Osteocyte (in vitro differentiated cells): ENCODE measurements at regions not wholly inside any gene's neighbourhood (a gene's known extent, or its start where the extent isn't known, plus 50 kb on each side); places are given as distances from the start of the nearest gene placed in this dataset.

Experiments used
- DNase-seq: peaks from one replicate; pipeline ENCODE4 v3.0.0; 2021; ENCODE audit warnings: mixed read lengths; ENCODE audit not compliant: unreplicated experiment; ENCODE audit errors: extremely low spot score
- H3K27ac Mint-ChIP-seq: one replicate; pipeline ENCODE4 v1.8.0; 2021; ENCODE audit warnings: mild to moderate bottlenecking, mixed read lengths; ENCODE audit not compliant: unreplicated experiment
- H3K27me3 Mint-ChIP-seq: one replicate; pipeline ENCODE4 v1.8.0; 2021; ENCODE audit warnings: mixed read lengths; ENCODE audit not compliant: unreplicated experiment
- H3K36me3 Mint-ChIP-seq: one replicate; pipeline ENCODE4 v1.8.0; 2021; ENCODE audit warnings: mixed read lengths; ENCODE audit not compliant: unreplicated experiment
- H3K4me1 Mint-ChIP-seq: one replicate; pipeline ENCODE4 v1.8.0; 2021; ENCODE audit warnings: mixed read lengths; ENCODE audit not compliant: unreplicated experiment
- H3K4me3 Mint-ChIP-seq: one replicate; pipeline ENCODE4 v1.8.0; 2021; ENCODE audit warnings: mild to moderate bottlenecking, moderate library complexity, mixed read lengths; ENCODE audit not compliant: unreplicated experiment
- H3K9me3 Mint-ChIP-seq: one replicate; pipeline ENCODE4 v1.8.0; 2021; ENCODE audit warnings: mixed read lengths; ENCODE audit not compliant: unreplicated experiment
- TF ChIP-seq, protein P1 (sequence below): fragments of 200-600 bp; sonication (generic); IDR thresholded peaks from 2 replicates; pipeline ENCODE4 v1.5.0; 2021; ENCODE audit warnings: antibody characterized with exemption, mild to moderate bottlenecking, moderate library complexity

- no peaks in the 10 kb centered on the region for H3K27me3 Mint-ChIP-seq
- no peak for DNase-seq
- no peaks in the 10 kb centered on the region for H3K9me3 Mint-ChIP-seq
- H3K27ac Mint-ChIP-seq = peak overlapping the region; percentile 24
- TF ChIP-seq, protein P1, sequence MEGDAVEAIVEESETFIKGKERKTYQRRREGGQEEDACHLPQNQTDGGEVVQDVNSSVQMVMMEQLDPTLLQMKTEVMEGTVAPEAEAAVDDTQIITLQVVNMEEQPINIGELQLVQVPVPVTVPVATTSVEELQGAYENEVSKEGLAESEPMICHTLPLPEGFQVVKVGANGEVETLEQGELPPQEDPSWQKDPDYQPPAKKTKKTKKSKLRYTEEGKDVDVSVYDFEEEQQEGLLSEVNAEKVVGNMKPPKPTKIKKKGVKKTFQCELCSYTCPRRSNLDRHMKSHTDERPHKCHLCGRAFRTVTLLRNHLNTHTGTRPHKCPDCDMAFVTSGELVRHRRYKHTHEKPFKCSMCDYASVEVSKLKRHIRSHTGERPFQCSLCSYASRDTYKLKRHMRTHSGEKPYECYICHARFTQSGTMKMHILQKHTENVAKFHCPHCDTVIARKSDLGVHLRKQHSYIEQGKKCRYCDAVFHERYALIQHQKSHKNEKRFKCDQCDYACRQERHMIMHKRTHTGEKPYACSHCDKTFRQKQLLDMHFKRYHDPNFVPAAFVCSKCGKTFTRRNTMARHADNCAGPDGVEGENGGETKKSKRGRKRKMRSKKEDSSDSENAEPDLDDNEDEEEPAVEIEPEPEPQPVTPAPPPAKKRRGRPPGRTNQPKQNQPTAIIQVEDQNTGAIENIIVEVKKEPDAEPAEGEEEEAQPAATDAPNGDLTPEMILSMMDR = no peak
- H3K4me1 Mint-ChIP-seq = peaks cover 37% of the 10 kb centered on the region
- no peaks in the 10 kb centered on the region for H3K36me3 Mint-ChIP-seq
- H3K4me3 Mint-ChIP-seq = no peak overlapping the region
These were observed 123.2 kb upstream of the RPS6KA2 start for GRCh38 chr6:166750108-166750793.

DNA sequence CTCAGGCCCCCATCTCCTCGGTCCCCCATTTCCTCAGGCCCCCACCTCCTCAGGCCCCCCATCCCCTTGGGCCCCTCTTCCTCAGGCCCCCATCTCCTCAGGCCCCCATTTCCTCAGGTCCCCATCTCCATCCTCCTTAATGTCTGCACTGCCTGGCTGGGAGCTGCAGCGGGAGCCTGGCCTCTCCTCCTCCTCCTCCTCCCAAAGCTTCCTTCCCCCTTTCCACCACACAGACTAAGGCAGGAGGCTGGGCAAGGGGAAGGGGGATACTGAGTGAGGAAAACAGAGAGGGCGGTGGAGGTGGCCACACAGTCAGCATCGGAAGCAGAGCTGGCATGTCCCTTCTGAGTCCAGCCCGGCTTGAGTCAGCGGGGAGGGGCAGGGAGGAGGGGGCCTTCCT lies 122.6 kb upstream of the RPS6KA2 start:
- Mint-ChIP-seq H3K27ac (no peak overlapping the region), H3K27me3 (no peaks in the 10 kb centered on the region), H3K4me1 (peaks cover 37% of the 10 kb centered on the region), H3K4me3 (no peak overlapping the region), H3K36me3 (no peaks in the 10 kb centered on the region), H3K9me3 (no peaks in the 10 kb centered on the region)
- DNase-seq = no peak
- TF ChIP-seq, protein P1 = no peak

DNA sequence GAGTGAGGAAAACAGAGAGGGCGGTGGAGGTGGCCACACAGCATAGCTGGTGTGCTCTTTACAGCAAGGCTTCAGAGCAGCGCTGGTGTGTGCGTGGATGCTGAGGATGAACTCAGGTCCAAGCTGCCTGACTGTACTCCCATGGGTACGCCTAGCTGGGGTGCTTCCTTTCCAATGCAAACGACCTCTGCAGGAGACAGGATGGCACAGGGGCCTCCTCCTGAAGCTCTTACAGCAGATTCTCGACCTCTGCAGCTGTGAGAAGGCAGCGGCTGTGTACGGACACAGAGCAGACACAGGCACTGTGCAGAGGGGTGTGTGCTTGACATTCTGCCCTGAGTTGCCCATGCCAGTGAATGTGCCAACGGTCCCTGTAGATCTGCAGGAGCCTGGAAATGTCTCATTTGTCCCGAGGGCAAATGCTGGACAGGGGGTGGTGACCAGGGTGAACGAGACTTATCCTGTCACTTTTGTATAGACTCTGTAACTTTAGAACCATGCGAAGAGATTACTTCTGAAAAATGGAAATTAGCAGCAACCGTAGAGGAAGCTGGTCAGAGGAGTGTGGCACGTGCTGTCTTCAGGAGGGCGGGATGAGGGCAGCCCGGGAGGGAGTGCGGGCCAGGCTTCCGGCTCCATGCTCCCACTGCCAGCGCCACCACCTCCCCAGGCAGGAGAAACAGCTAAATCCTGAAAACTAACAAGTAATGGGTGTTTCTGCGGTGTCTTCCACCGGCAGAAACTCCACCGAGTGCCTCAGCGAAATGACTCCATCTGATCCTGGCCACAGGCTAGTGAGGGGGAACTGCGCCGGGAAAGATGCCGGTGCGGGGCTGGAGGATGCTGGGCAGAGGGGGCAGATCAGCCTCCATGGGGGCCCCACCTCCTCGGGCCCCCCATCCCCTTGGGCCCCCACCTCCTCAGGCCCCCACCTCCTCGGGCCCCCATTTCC lies 120.9 kb upstream of the RPS6KA2 start:
- Mint-ChIP-seq H3K4me3 (peak overlapping the region; percentile 47), H3K4me1 (peaks cover 35% of the 10 kb centered on the region), H3K9me3 (no peaks in the 10 kb centered on the region), H3K27me3 (no peaks in the 10 kb centered on the region), H3K36me3 (no peaks in the 10 kb centered on the region), H3K27ac (peak overlapping the region; percentile 75)
- no peak for DNase-seq
- TF ChIP-seq, protein P1 = no peak

DNA sequence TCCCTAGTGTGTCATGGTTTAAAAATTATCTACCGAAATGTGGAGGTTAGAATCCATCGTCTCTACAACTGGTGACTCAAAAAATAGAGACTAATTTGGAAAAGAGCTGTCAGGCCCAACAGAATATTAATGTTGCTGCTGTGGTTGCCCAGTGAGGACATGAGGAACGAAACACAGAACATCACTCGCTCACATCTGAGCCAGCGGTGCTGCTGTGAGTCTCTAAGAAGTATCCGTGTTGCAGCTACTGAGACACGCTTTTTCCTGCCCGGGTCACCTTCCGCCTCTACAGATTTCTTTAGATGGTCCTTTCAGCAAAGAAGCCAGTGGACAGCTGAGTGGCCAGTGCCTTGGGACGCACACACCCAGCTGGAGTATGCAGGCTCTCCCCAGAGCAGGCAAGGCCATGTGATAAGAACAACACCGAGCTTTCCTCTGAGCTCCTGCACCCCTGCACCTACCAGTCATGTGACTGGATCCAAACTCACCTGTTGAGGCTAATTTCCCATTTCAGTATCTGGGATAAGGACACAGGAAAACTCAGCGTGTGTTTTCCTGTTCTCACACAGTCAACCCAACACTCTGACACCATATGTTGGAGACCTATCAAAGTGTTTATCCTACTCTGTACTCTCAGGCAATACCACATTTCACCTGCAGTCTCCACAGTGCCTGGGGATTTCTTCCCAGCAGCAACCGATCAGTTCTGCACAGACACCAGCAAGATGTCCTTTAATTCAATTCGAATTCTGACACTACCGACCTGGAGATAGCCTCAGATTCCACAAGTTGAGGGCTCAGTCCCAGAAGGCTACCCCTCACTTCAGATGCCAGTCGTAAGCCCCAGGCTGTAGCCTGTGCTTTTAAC lies 119.0 kb upstream of the RPS6KA2 start:
- TF ChIP-seq, protein P1 = no peak
- Mint-ChIP-seq H3K4me3 (no peak overlapping the region), H3K9me3 (no peaks in the 10 kb centered on the region), H3K27me3 (no peaks in the 10 kb centered on the region), H3K27ac (no peak overlapping the region), H3K4me1 (peaks cover 28% of the 10 kb centered on the region), H3K36me3 (no peaks in the 10 kb centered on the region)
- DNase-seq = no peak
